BJ (cell line): ENCODE measurements at regions not wholly inside any gene's neighbourhood (a gene's known extent, or its start where the extent isn't known, plus 50 kb on each side); places are given as distances from the start of the nearest gene placed in this dataset.

Experiments
- CTCF ChIA-PET: fragments of 350-600 bp; formaldehyde crosslinking; extraction: SDS; loops from one replicate; lab custom pipeline; 2021; ENCODE audit warnings: antibody characterized with exemption, inconsistent platforms; lab: Yijun Ruan, JAX
- POLR2A ChIA-PET: fragments of 300-600 bp; sonication (Branson Sonifier 250); formaldehyde crosslinking; extraction: SDS; loops from one replicate; lab custom pipeline; 2021; ENCODE audit warnings: antibody characterized with exemption; lab: Charles Lee
- DNase-seq: peaks from one replicate; pipeline ENCODE4 v3.0.0-alpha.2; 2011; ENCODE audit warnings: low read depth
- H3K27me3 ChIP-seq: 2 replicates; pipeline ENCODE4 v1.6.0; 2011; ENCODE audit warnings: low read length; ENCODE audit not compliant: control insufficient read depth, insufficient read depth
- H3K36me3 ChIP-seq: 2 replicates; pipeline ENCODE4 v1.5.1; 2011; ENCODE audit warnings: low read length; ENCODE audit not compliant: control insufficient read depth, insufficient read depth
- H3K4me3 ChIP-seq: 2 replicates; pipeline ENCODE4 v1.5.1; 2011; ENCODE audit warnings: low read depth, mild to moderate bottlenecking, control low read depth, low read length
- TF ChIP-seq, protein P1 (sequence below): IDR thresholded peaks from 2 replicates; pipeline ENCODE4 v1.5.1; 2011; ENCODE audit warnings: low read depth, mild to moderate bottlenecking, control low read depth, inconsistent platforms, low read length, moderate library complexity; ENCODE audit not compliant: insufficient read depth

DNA sequence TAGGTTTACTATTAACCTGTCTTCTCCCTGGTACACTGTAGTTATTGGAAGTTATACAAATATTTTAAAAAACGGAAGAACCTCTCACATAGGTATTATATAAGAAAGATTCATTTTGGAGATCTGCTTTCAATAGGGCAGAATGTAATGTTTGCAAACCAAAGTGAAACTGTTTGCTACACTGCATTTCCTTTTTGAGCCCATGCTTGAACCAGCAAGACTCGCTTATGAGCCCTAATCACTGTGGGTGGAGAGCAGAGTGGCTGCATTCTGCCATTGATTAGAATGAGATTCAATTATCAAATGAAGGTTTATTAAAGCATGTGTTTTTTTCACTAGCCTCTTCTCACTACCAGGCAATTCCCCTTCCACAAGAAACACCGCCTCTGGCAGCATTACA lies 589.7 kb downstream of the CDH11 start:
- Histone ChIP-seq H3K36me3 (no peaks in the 10 kb centered on the region), H3K4me3 (no peak overlapping the region), H3K27me3 (no peaks in the 10 kb centered on the region)
- ChIA-PET CTCF (interaction anchor here (0.6 kb wide), 1 partner anchor 53 kb away, joined by 3 read pairs; no protein-coding TSS in a partner anchor), POLR2A (no interaction called here)
- DNase-seq = no peak
- TF ChIP-seq, protein P1, sequence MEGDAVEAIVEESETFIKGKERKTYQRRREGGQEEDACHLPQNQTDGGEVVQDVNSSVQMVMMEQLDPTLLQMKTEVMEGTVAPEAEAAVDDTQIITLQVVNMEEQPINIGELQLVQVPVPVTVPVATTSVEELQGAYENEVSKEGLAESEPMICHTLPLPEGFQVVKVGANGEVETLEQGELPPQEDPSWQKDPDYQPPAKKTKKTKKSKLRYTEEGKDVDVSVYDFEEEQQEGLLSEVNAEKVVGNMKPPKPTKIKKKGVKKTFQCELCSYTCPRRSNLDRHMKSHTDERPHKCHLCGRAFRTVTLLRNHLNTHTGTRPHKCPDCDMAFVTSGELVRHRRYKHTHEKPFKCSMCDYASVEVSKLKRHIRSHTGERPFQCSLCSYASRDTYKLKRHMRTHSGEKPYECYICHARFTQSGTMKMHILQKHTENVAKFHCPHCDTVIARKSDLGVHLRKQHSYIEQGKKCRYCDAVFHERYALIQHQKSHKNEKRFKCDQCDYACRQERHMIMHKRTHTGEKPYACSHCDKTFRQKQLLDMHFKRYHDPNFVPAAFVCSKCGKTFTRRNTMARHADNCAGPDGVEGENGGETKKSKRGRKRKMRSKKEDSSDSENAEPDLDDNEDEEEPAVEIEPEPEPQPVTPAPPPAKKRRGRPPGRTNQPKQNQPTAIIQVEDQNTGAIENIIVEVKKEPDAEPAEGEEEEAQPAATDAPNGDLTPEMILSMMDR = no peak

GRCh38 chr16:64531401-64531800 lies 590.5 kb downstream of the CDH11 start:
- DNase-seq = no peak
- CTCF ChIA-PET = no interaction called here
- H3K27me3 ChIP-seq = no peaks in the 10 kb centered on the region
- TF ChIP-seq, protein P1 = no peak
- POLR2A ChIA-PET = no interaction called here
- no peaks in the 10 kb centered on the region for H3K36me3 ChIP-seq
- H3K4me3 ChIP-seq = no peak overlapping the region

- DNase-seq = no peak
- ChIA-PET POLR2A (no interaction called here), CTCF (no interaction called here)
- Histone ChIP-seq H3K27me3 (no peaks in the 10 kb centered on the region), H3K36me3 (no peaks in the 10 kb centered on the region), H3K4me3 (no peak overlapping the region)
- TF ChIP-seq, protein P1 = no peak
These were observed 599.3 kb downstream of the CDH11 start for GRCh38 chr16:64522548-64522947.

- Histone ChIP-seq H3K36me3 (no peaks in the 10 kb centered on the region), H3K27me3 (no peaks in the 10 kb centered on the region), H3K4me3 (no peak overlapping the region)
- TF ChIP-seq, protein P1 = no peak
- CTCF ChIA-PET = no interaction called here
- DNase-seq = no peak
- POLR2A ChIA-PET = no interaction called here
These were observed 608.0 kb downstream of the CDH11 start for GRCh38 chr16:64513871-64514270.

- Histone ChIP-seq H3K36me3 (no peaks in the 10 kb centered on the region), H3K27me3 (no peaks in the 10 kb centered on the region), H3K4me3 (no peak overlapping the region)
- POLR2A ChIA-PET = no interaction called here
- DNase-seq = no peak
- CTCF ChIA-PET = no interaction called here
- TF ChIP-seq, protein P1 = no peak
These were observed 614.4 kb downstream of the CDH11 start for GRCh38 chr16:64507240-64508024.
